Ishikawa (cell line): ENCODE measurements at regions not wholly inside any gene's neighbourhood (a gene's known extent, or its start where the extent isn't known, plus 50 kb on each side); places are given as distances from the start of the nearest gene placed in this dataset.

Experiments
- CEBPB ChIP-seq: IDR thresholded peaks from 2 replicates; pipeline ENCODE4 v1.6.1; 2012
- CREB1 ChIP-seq: IDR thresholded peaks from 2 replicates; pipeline ENCODE4 v1.6.1; 2012; ENCODE audit warnings: low read depth
- EGR1 ChIP-seq: IDR thresholded peaks from 2 replicates; pipeline ENCODE4 v1.6.1; 2012
- EP300 ChIP-seq: IDR thresholded peaks from 2 replicates; pipeline ENCODE4 v1.6.1; 2012; ENCODE audit warnings: borderline replicate concordance
- FOXM1 ChIP-seq: IDR thresholded peaks from 2 replicates; pipeline ENCODE4 v1.6.1; 2012; ENCODE audit warnings: low read depth, borderline replicate concordance
- MAX ChIP-seq: IDR thresholded peaks from 2 replicates; pipeline ENCODE4 v1.6.1; 2012
- NFIC ChIP-seq: IDR thresholded peaks from 2 replicates; pipeline ENCODE4 v1.6.1; 2012
- RAD21 ChIP-seq: IDR thresholded peaks from 2 replicates; pipeline ENCODE4 v1.6.1; 2012; ENCODE audit warnings: low read depth
- REST ChIP-seq: IDR thresholded peaks from 2 replicates; pipeline ENCODE4 v1.6.1; 2012; ENCODE audit warnings: low read depth, mild to moderate bottlenecking
- TAF1 ChIP-seq: IDR thresholded peaks from 2 replicates; pipeline ENCODE4 v1.6.1; 2012; ENCODE audit warnings: low read depth, mild to moderate bottlenecking
- TCF12 ChIP-seq: IDR thresholded peaks from 2 replicates; pipeline ENCODE4 v1.6.1; 2012; ENCODE audit warnings: low read depth
- TEAD4 ChIP-seq: IDR thresholded peaks from 2 replicates; pipeline ENCODE4 v1.6.1; 2012
- USF1 ChIP-seq: IDR thresholded peaks from 2 replicates; pipeline ENCODE4 v1.6.1; 2012
- YY1 ChIP-seq: IDR thresholded peaks from 2 replicates; pipeline ENCODE4 v1.6.1; 2012; ENCODE audit warnings: low read depth
- ZBTB7A ChIP-seq: IDR thresholded peaks from 2 replicates; pipeline ENCODE4 v1.6.1; 2012; ENCODE audit warnings: low read depth

GRCh38 chr12:93968536-93969285, 179.7 kb upstream of the PLXNC1 start:
- no peak for TF ChIP-seq CREB1
- TF ChIP-seq TEAD4: no peak
- TF ChIP-seq RAD21: no peak
- TF ChIP-seq MAX: no peak
- TF ChIP-seq EP300: no peak
- no peak for TF ChIP-seq REST
- no peak for TF ChIP-seq FOXM1
- TF ChIP-seq NFIC: no peak
- no peak for TF ChIP-seq YY1

GRCh38 chr12:93970900-93971688, 177.3 kb upstream of the PLXNC1 start:
- TF ChIP-seq EGR1 (no peak), TAF1 (no peak), ZBTB7A (no peak)

GRCh38 chr12:93972411-93973208, 175.8 kb upstream of the PLXNC1 start:
- TF ChIP-seq NFIC (no peak), REST (no peak), MAX (no peak), CREB1 (no peak), FOXM1 (no peak), EGR1 (no peak), TAF1 (no peak), CEBPB (no peak), USF1 (no peak), TEAD4 (no peak), ZBTB7A (no peak), EP300 (no peak), RAD21 (no peak), YY1 (no peak), TCF12 (no peak)

- TF ChIP-seq FOXM1 (no peak), RAD21 (no peak), EP300 (no peak), CEBPB (no peak), USF1 (no peak), REST (no peak), EGR1 (no peak), CREB1 (no peak), TEAD4 (no peak), MAX (no peak), NFIC (no peak), TAF1 (no peak), ZBTB7A (no peak), TCF12 (no peak), YY1 (no peak)
Measured at GRCh38 chr12:93974252-93974651, 174.1 kb upstream of the PLXNC1 start.
